Natural killer cell treated with Interleukin-12 subunit alpha and Interleukin-12 subunit beta and Interleukin-15 and Interleukin-18, amount 100 ng/mL, for 72 hours (primary cell): ENCODE measurements at regions not wholly inside any gene's neighbourhood (a gene's known extent, or its start where the extent isn't known, plus 50 kb on each side); places are given as distances from the start of the nearest gene placed in this dataset.

ENCODE experiments used
- ATAC-seq, 2 donors: fragments of 150-1000 bp; cut with Tn5 transposase in 1 of 2; sonication (Bioruptor Pico), chemical (Tn5 transposase) in 1 of 2; 2 replicates each; pipeline ENCODE4 v1.10.0; 2021
- DNase-seq: peaks from one replicate; pipeline ENCODE4 v3.0.0; 2022; ENCODE audit warnings: low spot score
- H3K27ac Mint-ChIP-seq, 2 donors: 1 replicate in 1 of 2; 2 replicates in 1 of 2; pipeline ENCODE4 v1.8.0; 2022; ENCODE audit warnings: mixed read lengths in 2 of 2, mild to moderate bottlenecking in 1 of 2, moderate library complexity in 1 of 2
- H3K27me3 Mint-ChIP-seq, 2 donors: 1 replicate in 1 of 2; 2 replicates in 1 of 2; pipeline ENCODE4 v1.8.0; 2022; ENCODE audit warnings: mixed read lengths in 2 of 2
- H3K36me3 Mint-ChIP-seq: one replicate; pipeline ENCODE4 v1.8.0; 2022; ENCODE audit warnings: mixed read lengths
- H3K4me1 Mint-ChIP-seq, 2 donors: 1 replicate in 1 of 2; 2 replicates in 1 of 2; pipeline ENCODE4 v1.8.0; 2022; ENCODE audit warnings: low read depth in 2 of 2, mixed read lengths in 2 of 2, mild to moderate bottlenecking in 1 of 2
- H3K4me3 Mint-ChIP-seq: one replicate; pipeline ENCODE4 v1.8.0; 2022; ENCODE audit warnings: mixed read lengths
- H3K9me3 Mint-ChIP-seq: 2 replicates; pipeline ENCODE4 v1.8.0; 2022; ENCODE audit warnings: mixed read lengths

DNA sequence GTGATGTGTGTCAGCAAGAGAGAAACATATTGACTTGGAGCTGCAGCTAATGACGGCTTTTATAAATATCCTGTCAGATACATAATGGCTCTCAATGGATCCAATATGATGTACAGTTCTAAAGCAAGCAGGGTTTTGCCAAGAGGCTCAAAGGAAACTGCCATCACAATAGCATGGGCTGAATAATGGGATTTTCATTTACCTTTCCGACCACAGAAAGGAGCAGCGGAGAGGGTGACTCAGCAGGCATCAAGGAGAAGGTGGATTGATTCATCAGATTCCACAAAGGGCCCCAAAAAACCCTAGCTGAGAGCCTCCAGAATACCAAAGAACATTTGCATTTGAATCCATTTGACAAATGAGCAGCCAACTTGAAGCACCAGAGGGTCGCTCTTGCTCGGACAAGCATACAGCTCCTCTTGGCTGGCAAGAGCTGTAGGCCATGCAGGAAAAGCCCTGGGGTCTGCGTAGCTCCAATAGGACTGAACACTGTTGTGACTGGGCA is 355.7 kb upstream of the NOCT start:
- DNase-seq (no peak), ATAC-seq (no peak)
- Mint-ChIP-seq H3K36me3 (no peaks in the 10 kb centered on the region), H3K27ac (no peak overlapping the region), H3K27me3 (peaks cover 0 to 10% of the 10 kb centered on the region in 2 donors), H3K4me1 (no peaks in the 10 kb centered on the region), H3K4me3 (no peak overlapping the region), H3K9me3 (no peaks in the 10 kb centered on the region)

DNA sequence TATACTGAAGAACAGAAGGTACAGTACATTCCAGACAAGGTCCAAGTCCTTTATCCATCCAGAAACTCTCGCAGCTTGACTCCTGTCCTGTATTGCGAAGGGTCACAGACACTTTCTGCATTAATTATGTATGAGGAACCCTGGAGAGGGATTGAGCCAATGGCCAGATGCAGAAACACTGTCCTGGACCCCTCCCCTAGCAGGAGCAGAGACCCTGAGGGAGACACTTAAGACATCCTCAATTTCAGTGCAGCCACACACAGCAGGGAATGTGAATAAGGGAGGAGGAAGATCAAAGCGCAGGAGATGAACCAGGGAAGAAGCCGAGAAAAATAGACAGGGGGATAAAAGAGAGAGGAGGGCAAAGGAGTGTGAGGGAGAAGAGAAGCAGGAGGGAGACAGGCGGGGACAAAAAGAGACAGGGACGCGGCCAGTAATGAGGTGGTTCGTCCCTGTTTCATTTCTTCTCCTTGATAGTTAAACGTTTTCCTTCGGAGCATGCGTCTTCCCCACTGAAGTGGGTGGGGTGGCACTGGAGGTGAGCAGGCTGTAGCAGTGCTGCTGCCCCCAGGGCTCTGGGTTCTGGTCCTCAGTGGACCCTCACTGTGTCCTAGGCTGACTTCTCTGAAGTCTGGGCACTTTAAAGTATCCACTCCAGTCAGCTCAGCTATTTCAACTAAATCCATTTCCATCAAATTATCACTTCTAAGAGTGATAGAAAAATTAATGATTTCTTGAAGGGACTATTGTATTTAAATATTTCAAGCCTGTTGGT is 356.4 kb upstream of the NOCT start:
- Mint-ChIP-seq H3K27ac (no peak overlapping the region), H3K4me1 (no peaks in the 10 kb centered on the region), H3K36me3 (no peaks in the 10 kb centered on the region), H3K4me3 (no peak overlapping the region), H3K27me3 (peaks cover 0 to 10% of the 10 kb centered on the region in 2 donors), H3K9me3 (no peaks in the 10 kb centered on the region)
- DNase-seq (no peak), ATAC-seq (no peak)

DNA sequence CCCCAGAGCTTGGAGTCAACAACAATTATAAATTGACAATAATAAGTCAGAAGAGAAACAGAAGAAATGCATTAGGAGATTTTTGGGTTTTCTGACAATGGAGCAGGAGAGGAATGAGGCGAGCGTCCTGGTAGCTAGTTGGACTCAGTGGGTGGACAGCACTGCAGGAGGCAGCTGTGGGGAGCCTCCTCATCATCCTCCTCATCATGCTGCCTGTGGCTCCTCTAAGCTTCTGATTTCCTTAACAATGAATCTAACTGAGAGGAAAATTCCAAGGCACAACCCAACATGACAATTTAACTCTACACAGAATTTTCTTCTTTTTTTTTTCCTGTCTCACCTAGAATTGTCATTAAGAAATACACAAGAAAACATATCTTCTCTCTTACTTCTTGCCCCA is 357.1 kb upstream of the NOCT start:
- peaks cover 0 to 10% of the 10 kb centered on the region in 2 donors for H3K27me3 Mint-ChIP-seq

DNA sequence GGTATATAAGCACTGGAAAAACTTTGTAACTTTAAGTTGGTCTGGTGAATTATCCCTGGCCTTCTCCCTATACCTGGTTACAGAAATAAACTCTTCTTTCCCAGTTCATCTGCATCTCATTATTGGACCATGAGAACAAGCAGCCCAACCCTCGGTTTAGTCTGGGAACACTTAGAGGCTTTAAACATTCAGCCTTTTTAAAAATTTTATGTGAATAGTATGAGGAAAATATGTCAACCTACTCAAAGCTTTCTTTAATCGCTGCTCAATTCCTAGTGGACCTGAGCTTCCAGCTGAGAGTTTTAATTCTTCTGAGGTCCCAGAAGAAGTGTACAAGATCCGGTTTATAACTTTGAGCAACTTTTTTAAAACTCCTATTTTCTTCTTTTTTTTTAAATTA is 358.6 kb upstream of the NOCT start:
- H3K4me3 Mint-ChIP-seq = no peak overlapping the region
- ATAC-seq (no peak), DNase-seq (no peak)
- H3K4me1 Mint-ChIP-seq = no peaks in the 10 kb centered on the region
- H3K27ac Mint-ChIP-seq = no peak overlapping the region
- H3K36me3 Mint-ChIP-seq = no peaks in the 10 kb centered on the region
- H3K9me3 Mint-ChIP-seq = no peaks in the 10 kb centered on the region
- peaks cover 0 to 10% of the 10 kb centered on the region in 2 donors for H3K27me3 Mint-ChIP-seq

More for the DNA sequence above, 357.1 kb upstream of the NOCT start:
- no peak overlapping the region for H3K4me3 Mint-ChIP-seq
- H3K27ac Mint-ChIP-seq = no peak overlapping the region
- H3K9me3 Mint-ChIP-seq = no peaks in the 10 kb centered on the region
- no peak for DNase-seq
- H3K36me3 Mint-ChIP-seq = no peaks in the 10 kb centered on the region
- no peak for ATAC-seq
- no peaks in the 10 kb centered on the region for H3K4me1 Mint-ChIP-seq

DNA sequence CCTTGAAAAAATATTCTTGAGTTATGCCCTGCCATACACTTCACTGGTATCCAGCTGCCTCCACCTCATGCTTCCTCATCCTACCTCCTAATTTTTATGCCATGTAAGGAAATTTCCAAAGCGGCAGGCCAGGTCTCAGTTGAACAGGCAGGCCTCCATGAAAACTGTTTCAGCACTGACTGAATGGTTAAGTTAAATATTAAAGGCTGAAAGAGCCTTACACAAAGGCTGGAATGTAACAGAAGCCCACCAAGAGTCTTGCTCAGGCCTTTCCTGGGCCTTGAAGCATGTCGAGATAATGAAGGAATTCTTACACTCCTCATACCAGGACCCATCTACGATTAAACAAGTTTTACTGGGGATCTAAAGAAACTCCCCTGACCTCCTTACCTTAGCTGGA is 359.6 kb upstream of the NOCT start:
- Mint-ChIP-seq H3K4me3 (no peak overlapping the region), H3K27ac (no peak overlapping the region), H3K4me1 (no peaks in the 10 kb centered on the region), H3K27me3 (peaks cover 0 to 10% of the 10 kb centered on the region in 2 donors), H3K36me3 (no peaks in the 10 kb centered on the region), H3K9me3 (no peaks in the 10 kb centered on the region)
- ATAC-seq = no peak
- no peak for DNase-seq

DNA sequence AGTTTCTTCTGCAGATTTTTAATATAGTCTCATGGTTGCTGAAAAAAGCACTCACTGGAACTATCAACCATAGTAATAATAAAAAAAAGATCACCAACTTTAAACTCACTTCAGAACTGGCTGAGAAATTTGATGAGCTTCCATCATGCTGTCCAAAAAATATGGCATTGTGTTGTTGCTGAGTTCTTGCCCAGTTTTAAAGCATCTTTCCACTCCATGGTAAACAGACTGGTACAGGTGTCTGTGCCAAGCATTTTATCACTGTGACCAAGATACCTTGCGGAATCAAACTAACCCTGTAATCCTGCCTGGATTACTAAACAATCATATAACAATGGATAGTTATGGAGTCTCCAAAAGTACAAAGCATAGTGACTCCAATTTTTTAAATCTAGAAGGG is 360.3 kb upstream of the NOCT start:
- Mint-ChIP-seq H3K9me3 (no peaks in the 10 kb centered on the region), H3K4me3 (no peak overlapping the region), H3K4me1 (no peaks in the 10 kb centered on the region), H3K27ac (no peak overlapping the region), H3K27me3 (peaks cover 0 to 10% of the 10 kb centered on the region in 2 donors), H3K36me3 (no peaks in the 10 kb centered on the region)
- DNase-seq (no peak), ATAC-seq (no peak)

DNA sequence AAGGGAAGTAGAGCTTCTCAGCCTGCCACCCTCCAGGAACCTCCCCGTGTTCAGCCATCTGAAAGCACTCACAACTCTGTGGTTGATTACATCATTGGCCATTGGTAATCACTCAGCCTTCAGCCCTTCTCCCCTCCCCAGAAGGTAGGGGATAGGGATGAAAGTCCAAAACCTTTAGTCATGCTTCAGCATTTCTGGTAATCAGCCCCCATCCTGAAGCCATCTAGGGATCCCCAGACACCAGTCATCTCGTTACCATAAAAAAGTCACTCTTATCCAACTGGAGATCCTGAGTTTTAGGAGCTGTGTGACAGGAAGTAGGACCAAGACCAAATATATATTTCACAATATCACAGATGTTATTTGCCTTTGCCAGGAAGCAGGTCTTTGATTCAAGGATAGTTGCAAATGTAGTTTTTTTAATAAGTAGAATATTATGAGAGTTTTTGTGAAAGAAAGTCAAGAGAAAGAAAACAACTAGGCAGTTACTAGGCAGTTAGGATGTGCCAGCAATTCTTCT is 364.6 kb upstream of the NOCT start:
- H3K27ac Mint-ChIP-seq = no peak overlapping the region
- H3K4me3 Mint-ChIP-seq = no peak overlapping the region
- ATAC-seq = no peak
- peaks cover 3% of the 10 kb centered on the region for H3K9me3 Mint-ChIP-seq
- H3K4me1 Mint-ChIP-seq = no peaks in the 10 kb centered on the region
- DNase-seq = no peak
- no peaks in the 10 kb centered on the region for H3K27me3 Mint-ChIP-seq
- H3K36me3 Mint-ChIP-seq = no peaks in the 10 kb centered on the region

DNA sequence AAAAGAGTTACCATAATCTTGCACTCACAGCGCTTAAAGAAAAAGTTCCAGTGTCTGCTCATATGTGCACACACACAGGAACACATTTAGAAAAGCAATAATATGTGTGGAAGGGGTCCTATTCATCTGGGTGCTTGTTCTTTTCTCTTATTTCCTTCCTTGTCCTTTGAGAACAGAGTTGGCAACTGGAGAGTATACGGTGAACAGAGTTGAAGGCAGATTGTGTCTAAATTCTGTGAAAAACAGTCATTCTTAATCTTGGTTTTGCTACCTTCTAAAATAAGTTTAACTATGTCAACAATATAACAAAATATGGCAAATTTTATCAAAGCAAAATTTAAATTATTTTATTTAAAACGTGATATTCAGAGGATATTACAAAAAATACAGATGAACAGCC is 365.1 kb upstream of the NOCT start:
- no peaks in the 10 kb centered on the region for H3K36me3 Mint-ChIP-seq

DNA sequence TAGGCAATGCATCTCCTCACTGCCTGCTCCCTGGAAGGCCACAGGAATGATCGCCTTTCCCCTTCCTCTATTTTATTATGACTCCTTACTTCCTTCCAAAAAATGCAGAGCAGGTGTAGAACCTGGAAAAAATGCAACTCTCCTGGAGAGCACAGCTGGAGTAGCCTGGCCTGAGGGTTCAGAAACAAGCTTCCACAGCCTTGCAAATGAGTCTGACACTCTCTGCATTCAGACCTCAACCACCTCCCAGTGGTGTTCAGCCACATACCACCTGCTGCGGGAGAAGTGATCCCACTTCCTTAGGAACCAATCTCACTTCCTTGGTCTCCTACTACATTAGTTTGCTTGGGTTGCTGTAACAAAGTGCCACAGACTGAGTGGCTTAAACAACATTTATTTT is 368.1 kb upstream of the NOCT start:
- no peak overlapping the region for H3K27ac Mint-ChIP-seq
- no peak for DNase-seq
- no peak overlapping the region for H3K4me3 Mint-ChIP-seq
- H3K9me3 Mint-ChIP-seq = peaks cover 6% of the 10 kb centered on the region
- H3K36me3 Mint-ChIP-seq = no peaks in the 10 kb centered on the region
- H3K27me3 Mint-ChIP-seq = no peaks in the 10 kb centered on the region
- no peaks in the 10 kb centered on the region for H3K4me1 Mint-ChIP-seq
- ATAC-seq = no peak

More for the DNA sequence above, 365.1 kb upstream of the NOCT start:
- Mint-ChIP-seq H3K4me1 (no peaks in the 10 kb centered on the region), H3K27me3 (no peaks in the 10 kb centered on the region), H3K27ac (no peak overlapping the region), H3K9me3 (peaks cover 6% of the 10 kb centered on the region), H3K4me3 (no peak overlapping the region)
- DNase-seq = no peak
- ATAC-seq = no peak

DNA sequence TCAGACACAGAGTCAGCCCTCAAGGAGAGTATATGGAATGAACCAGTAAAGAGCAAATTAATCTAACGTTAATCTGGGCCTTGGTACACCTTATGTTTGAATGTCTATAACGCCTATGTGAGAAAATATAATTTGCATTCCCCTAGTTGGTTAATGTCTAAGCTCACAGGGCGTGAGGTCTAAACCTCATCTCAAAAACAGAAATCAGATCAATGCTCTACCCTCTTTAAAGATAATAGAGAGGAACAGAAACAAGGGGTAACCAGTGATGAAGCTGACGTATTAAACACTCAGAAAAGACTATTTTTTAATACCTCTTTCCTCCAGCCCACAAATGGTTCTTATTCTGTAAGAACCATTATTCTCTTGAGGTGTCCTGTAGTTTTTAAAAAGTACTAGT is 369.2 kb upstream of the NOCT start:
- DNase-seq = no peak
- Mint-ChIP-seq H3K4me1 (no peaks in the 10 kb centered on the region), H3K9me3 (peaks cover 6% of the 10 kb centered on the region), H3K36me3 (no peaks in the 10 kb centered on the region), H3K27me3 (peaks cover 0 to 2% of the 10 kb centered on the region in 2 donors), H3K27ac (no peak overlapping the region), H3K4me3 (no peak overlapping the region)
- ATAC-seq = no peak

DNA sequence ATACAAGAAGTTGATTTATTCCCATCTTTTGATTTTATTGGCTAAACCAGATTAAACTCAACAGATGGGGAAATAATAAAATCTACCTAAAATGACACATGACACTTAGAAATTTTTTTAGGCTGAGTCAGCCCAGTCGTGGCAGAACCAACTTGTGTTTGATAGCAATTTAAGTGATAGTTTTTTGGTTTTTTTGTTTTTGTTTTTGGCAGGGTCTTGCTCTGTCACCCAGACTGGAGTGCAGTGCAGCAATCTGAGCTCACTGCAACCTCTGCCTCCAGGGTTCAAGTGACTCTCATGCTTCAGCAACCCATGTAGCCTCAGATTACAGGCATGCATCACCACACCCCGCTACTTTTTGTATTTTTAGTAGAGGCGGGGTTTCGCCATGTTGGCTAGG is 370.3 kb upstream of the NOCT start:
- Mint-ChIP-seq H3K27ac (no peak overlapping the region), H3K4me3 (no peak overlapping the region), H3K9me3 (peaks cover 6% of the 10 kb centered on the region), H3K4me1 (no peaks in the 10 kb centered on the region), H3K36me3 (peaks cover 4% of the 10 kb centered on the region), H3K27me3 (peaks cover 2 to 6% of the 10 kb centered on the region in 2 donors)
- ATAC-seq (no peak), DNase-seq (no peak)

DNA sequence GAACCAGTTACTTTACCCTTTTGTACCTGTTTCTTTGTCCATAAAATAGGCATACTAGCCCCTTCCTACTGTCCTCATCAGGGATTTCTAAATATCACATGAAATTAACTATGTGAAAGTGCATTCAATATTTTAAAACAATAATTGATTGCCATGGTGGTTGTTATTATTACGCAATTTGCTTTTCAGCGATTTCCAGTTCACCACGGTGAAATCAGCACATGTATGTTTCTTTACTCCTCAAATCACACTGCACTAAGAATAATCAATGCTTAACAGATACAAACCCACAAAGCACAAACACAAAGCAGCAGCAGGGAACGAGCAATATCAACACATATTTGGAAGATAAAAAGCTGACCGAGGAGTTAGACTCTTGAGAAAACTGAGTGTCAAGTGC is 371.3 kb upstream of the NOCT start:
- Mint-ChIP-seq H3K27ac (no peak overlapping the region), H3K4me3 (no peak overlapping the region), H3K9me3 (peaks cover 6% of the 10 kb centered on the region), H3K36me3 (peaks cover 4% of the 10 kb centered on the region), H3K27me3 (peaks cover 2 to 6% of the 10 kb centered on the region in 2 donors), H3K4me1 (no peaks in the 10 kb centered on the region)
- DNase-seq = no peak
- no peak for ATAC-seq

DNA sequence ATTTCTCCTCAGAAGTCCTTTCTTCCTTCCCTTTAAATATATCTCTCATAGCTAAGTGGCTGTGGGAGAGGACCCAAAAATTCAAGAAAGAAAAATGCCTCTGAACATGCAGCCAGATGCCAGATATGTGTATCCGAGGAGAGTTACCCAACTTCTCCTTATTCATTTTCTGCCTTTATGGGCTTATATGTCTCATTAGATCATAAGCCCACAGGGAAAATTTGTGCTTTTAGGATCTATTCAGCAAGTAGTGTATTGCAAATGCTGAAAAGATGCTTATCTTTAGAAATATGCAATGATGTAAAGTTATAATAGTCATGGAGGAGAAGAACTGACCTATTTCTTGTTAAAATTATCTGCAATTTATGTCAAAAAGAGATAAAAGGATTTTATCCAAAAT is 371.8 kb upstream of the NOCT start:
- DNase-seq (no peak), ATAC-seq (no peak)
- Mint-ChIP-seq H3K4me3 (no peak overlapping the region), H3K27me3 (peaks cover 2 to 6% of the 10 kb centered on the region in 2 donors), H3K27ac (no peak overlapping the region), H3K9me3 (peaks cover 6% of the 10 kb centered on the region), H3K36me3 (peaks cover 4% of the 10 kb centered on the region), H3K4me1 (no peaks in the 10 kb centered on the region)

DNA sequence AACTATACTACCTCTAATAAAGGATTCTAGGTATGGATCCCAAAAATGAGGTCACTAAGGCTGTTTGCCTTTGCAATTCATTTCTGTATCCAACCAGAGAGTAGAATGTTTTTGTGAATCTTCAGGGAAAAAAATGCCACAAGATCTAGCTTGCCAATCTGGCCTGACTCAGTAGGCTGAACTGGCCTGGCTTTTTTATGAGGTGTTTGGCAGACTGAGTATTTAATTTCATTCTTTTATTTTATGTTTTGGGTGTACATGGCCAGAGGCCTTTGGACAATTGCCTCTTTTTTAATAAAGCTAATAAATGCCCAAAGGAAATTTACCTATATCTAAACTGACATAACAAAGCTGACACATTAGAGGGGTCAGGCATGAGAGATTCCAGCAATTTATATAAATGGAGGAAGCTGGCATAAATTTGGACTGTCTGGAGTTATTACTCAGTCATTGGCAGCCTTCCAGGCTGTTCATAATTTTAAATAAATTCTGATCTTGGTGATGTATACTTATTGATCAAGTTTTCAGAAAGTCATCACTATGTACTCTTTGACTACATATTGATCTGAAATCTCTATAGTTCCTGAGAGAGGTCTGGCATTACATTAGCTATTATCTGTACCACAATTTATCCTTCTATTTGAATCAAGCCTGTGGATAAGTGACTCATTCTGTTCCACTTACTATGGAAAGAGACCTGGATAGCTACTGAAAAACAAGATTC is 376.4 kb upstream of the NOCT start:
- no peaks in the 10 kb centered on the region for H3K4me1 Mint-ChIP-seq
- peaks cover 4% of the 10 kb centered on the region for H3K36me3 Mint-ChIP-seq
- peaks cover 2 to 6% of the 10 kb centered on the region in 2 donors for H3K27me3 Mint-ChIP-seq
- H3K4me3 Mint-ChIP-seq = no peak overlapping the region
- no peak overlapping the region for H3K27ac Mint-ChIP-seq
- DNase-seq = no peak
- no peak for ATAC-seq
- no peaks in the 10 kb centered on the region for H3K9me3 Mint-ChIP-seq
